ENCODE measurements at regions not wholly inside any gene's neighbourhood (a gene's known extent, or its start where the extent isn't known, plus 50 kb on each side); places are given as distances from the start of the nearest gene placed in this dataset.

GRCh38 chr16:72372087-72373045 lies 200.4 kb upstream of the PMFBP1 start:
- TF ChIP-seq CTCF (IDR thresholded peaks at IDR 0.05; ENCODE audit: low read length) (no peak), EZH2 (IDR thresholded peaks at IDR 0.05; ENCODE audit: borderline replicate concordance, low read length) (no peak)

All from OCI-LY1 (cell line).